HEK293T (cell line): ENCODE measurements at regions not wholly inside any gene's neighbourhood (a gene's known extent, or its start where the extent isn't known, plus 50 kb on each side); places are given as distances from the start of the nearest gene placed in this dataset.
"Not testable (repeated sequence)": the region's sequence is repeated elsewhere in the genome, so short reads cannot be mapped to it uniquely, and the experiment has no call there.

Experiments
- CTCF ChIA-PET: fragments of 350-600 bp; formaldehyde crosslinking; extraction: SDS; loops from one replicate; lab custom pipeline; 2021; ENCODE audit warnings: antibody characterized with exemption, inconsistent platforms; lab: Yijun Ruan, JAX
- POLR2A ChIA-PET: fragments of 350-600 bp; formaldehyde crosslinking; extraction: SDS; loops from one replicate; lab custom pipeline; 2020; ENCODE audit warnings: antibody characterized with exemption, inconsistent platforms; lab: Yijun Ruan, JAX
- DNase-seq: peaks from one replicate; pipeline ENCODE4 v3.0.0; 2012; ENCODE audit warnings: mixed read lengths; ENCODE audit errors: extremely low spot score
- ARNT ChIP-seq: fragments of 450-650 bp; IDR thresholded peaks from 2 replicates; pipeline ENCODE4 v1.6.1; 2017; ENCODE audit warnings: mild to moderate bottlenecking
- BHLHE40 ChIP-seq: fragments of 450-650 bp; IDR thresholded peaks from 2 replicates; pipeline ENCODE4 v1.6.1; 2016; ENCODE audit warnings: mild to moderate bottlenecking, moderate library complexity, borderline replicate concordance
- CTBP1 ChIP-seq: fragments of 450-650 bp; IDR thresholded peaks from 2 replicates; pipeline ENCODE4 v1.6.1; 2016; ENCODE audit warnings: borderline replicate concordance
- ELF4 ChIP-seq: fragments of 450-650 bp; IDR thresholded peaks from 2 replicates; pipeline ENCODE4 v1.6.1; 2017; ENCODE audit warnings: antibody characterized with exemption
- FOXA1 ChIP-seq: fragments of 450-650 bp; IDR thresholded peaks from 2 replicates; pipeline ENCODE4 v1.6.1; 2016; ENCODE audit warnings: mild to moderate bottlenecking
- FOXK2 ChIP-seq: fragments of 450-650 bp; IDR thresholded peaks from 2 replicates; pipeline ENCODE4 v1.6.1; 2016; ENCODE audit warnings: mild to moderate bottlenecking
- FOXM1 ChIP-seq: fragments of 450-650 bp; IDR thresholded peaks from 2 replicates; pipeline ENCODE4 v1.6.1; 2017; ENCODE audit warnings: mild to moderate bottlenecking, borderline replicate concordance
- HDGF ChIP-seq: fragments of 450-650 bp; IDR thresholded peaks from 2 replicates; pipeline ENCODE4 v1.6.1; 2017; ENCODE audit warnings: antibody characterized with exemption, borderline replicate concordance
- L3MBTL2 ChIP-seq: fragments of 450-650 bp; conservative IDR thresholded peaks from 2 replicates; pipeline ENCODE4 v1.6.1; 2016; ENCODE audit warnings: mild to moderate bottlenecking
- LEF1 ChIP-seq: fragments of 450-650 bp; IDR thresholded peaks from 2 replicates; pipeline ENCODE4 v1.6.1; 2017; ENCODE audit warnings: mild to moderate bottlenecking, borderline replicate concordance
- NFRKB ChIP-seq: fragments of 450-650 bp; IDR thresholded peaks from 2 replicates; pipeline ENCODE4 v1.6.1; 2016; ENCODE audit warnings: mild to moderate bottlenecking, moderate library complexity
- SP1 ChIP-seq: fragments of 450-650 bp; IDR thresholded peaks from 2 replicates; pipeline ENCODE4 v1.6.1; 2017
- SUZ12 ChIP-seq: fragments of 450-650 bp; IDR thresholded peaks from 2 replicates; pipeline ENCODE4 v1.6.1; 2016; ENCODE audit warnings: mild to moderate bottlenecking
- TARDBP ChIP-seq: fragments of 450-650 bp; IDR thresholded peaks from 2 replicates; pipeline ENCODE4 v1.6.1; 2016
- ZNF384 ChIP-seq: fragments of 450-650 bp; IDR thresholded peaks from 2 replicates; pipeline ENCODE4 v1.6.1; 2016
- TF ChIP-seq, protein P1 (sequence below): fragments of 450-650 bp; IDR thresholded peaks from 2 replicates; pipeline ENCODE4 v1.6.1; 2016

DNA sequence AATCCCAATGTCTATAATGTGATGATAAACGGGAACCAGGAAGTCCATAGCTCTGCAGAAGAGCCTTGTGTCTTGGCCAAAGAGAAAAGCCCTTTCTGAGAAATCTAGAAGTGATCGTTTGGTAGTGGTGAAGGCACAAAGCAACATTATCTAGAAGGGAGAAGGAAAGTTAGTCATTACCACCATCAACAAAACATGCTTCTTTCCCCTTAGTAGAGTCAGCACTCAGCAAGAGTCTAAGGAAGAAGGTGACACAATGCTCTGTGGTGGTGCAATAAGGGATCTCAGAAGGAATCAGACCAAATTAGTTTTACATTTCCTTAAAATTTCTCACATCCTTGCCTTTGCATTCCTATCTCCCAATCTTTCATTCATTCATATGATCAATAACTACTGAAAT is 134.4 kb upstream of the PRDX6 start:
- ChIA-PET CTCF (no interaction called here), POLR2A (no interaction called here)
- no peak for DNase-seq
- TF ChIP-seq ELF4 (no peak), FOXM1 (no peak), HDGF (no peak)

DNA sequence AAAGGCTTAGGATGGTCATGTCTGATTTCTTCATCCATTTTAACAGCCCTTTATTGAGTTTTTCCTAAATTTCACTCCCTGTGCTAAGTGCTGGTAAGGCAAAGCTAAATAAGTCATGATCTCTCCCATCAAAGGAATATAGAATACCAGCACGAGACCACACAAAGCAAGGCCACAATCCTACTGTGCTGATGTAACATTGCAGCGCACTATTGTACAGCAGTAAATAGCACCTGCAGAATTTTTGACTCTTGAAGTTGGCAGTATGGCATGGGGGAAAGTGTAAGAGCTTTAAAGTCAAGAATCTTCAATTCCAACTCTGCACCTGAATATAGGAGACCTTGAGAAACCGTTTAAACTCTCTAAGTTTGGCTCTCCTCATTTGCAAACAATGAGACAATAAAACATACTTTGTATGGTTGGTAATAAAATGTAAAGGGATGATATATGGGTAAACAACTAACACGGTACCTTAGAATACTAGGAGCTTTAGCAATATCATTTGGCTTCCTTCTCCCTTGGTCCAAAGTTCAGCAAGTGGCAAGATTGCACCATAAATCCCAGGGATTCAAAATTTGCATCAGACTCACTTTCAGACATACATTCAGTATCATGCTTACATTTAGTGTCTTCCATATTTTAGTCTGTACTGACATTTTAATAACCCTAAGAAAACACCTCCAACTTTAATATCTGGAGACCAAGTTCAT is 132.9 kb upstream of the PRDX6 start:
- TF ChIP-seq, protein P1, sequence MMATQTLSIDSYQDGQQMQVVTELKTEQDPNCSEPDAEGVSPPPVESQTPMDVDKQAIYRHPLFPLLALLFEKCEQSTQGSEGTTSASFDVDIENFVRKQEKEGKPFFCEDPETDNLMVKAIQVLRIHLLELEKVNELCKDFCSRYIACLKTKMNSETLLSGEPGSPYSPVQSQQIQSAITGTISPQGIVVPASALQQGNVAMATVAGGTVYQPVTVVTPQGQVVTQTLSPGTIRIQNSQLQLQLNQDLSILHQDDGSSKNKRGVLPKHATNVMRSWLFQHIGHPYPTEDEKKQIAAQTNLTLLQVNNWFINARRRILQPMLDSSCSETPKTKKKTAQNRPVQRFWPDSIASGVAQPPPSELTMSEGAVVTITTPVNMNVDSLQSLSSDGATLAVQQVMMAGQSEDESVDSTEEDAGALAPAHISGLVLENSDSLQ, result no peak
- TF ChIP-seq ZNF384 (no peak), ELF4 (no peak), CTBP1 (no peak), FOXK2 (no peak), FOXM1 (no peak), TARDBP (no peak), ARNT (no peak), SP1 (no peak), SUZ12 (no peak), LEF1 (no peak), HDGF (no peak), FOXA1 (no peak), L3MBTL2 (no peak), BHLHE40 (no peak), NFRKB (no peak)
- ChIA-PET CTCF (no interaction called here), POLR2A (no interaction called here)
- no peak for DNase-seq

DNA sequence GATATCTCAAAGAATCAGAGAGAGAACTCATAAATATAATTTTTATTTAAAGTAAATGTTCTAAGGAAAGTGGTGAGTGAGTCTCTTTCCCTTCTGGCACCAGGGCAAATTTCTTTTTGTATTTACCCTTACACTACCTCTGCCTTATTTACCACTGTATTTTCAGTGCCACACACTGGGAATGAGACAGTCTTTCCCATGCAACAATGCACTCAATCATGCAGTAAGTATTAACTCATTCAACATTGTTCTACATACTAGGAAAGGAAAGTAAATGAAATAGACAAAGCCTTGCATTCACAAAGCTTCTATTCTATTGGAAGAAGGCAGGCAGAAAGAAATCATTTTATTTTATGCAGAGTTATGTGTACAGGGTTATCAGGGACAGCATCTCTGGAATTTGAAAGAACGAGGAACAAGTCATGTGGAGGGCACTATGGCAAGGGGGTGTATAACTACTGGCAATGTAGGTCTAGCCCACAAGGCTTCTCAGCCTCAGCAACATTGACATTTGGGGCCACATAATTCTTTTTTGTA is 129.8 kb upstream of the PRDX6 start:
- no peak for DNase-seq
- TF ChIP-seq TARDBP (no peak), ARNT (no peak), ZNF384 (no peak), LEF1 (no peak)
- CTCF ChIA-PET, result no interaction called here
- POLR2A ChIA-PET, result no interaction called here

DNA sequence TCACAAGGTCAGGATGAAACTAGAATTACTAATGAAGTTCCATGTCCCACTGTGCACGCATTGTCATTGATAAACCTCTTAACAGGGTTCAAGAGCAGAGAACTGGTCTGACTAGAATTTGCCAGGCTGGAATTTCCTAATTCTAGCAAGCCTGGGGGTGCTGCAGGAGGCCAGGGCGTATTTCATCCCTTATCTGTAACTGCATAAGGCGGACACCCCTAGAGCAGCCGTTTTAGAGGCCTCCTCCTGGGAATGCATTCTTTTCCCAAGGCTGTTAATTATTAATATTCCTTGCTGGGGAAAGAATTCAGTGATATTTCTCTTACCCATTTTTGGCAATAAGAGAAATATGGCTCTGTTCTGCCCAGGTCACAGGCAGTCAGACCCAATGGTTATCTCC is 124.5 kb upstream of the PRDX6 start:
- DNase-seq, CTCF ChIA-PET, POLR2A ChIA-PET: not testable (repeated sequence)

DNA sequence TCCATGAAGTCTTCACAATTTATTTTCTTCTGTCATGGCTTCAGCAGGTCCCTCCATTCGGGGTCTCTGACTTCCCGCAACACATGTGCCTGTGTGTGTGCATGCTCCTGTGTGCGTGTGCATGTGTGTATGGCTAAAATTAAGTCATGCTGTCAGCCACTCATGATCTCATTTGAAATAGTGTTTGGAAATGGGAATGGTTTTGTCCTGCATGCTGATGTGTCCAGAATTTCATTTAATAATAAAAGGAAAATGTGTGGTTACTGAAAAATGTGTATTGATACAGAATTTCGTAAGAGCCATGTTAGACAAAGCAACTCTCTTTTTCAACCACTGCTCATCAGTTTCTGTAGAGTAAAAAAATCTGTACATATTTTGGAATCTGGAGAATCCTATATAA is 123.8 kb upstream of the PRDX6 start:
- POLR2A ChIA-PET, result no interaction called here
- CTCF ChIA-PET, result no interaction called here
- TF ChIP-seq SUZ12 (no peak), LEF1 (no peak), L3MBTL2 (no peak), ELF4 (no peak), FOXM1 (no peak), TARDBP (no peak), FOXA1 (no peak), HDGF (no peak), ZNF384 (no peak), SP1 (no peak), CTBP1 (no peak), BHLHE40 (no peak)
- TF ChIP-seq, protein P1, result no peak
- DNase-seq, result no peak

DNA sequence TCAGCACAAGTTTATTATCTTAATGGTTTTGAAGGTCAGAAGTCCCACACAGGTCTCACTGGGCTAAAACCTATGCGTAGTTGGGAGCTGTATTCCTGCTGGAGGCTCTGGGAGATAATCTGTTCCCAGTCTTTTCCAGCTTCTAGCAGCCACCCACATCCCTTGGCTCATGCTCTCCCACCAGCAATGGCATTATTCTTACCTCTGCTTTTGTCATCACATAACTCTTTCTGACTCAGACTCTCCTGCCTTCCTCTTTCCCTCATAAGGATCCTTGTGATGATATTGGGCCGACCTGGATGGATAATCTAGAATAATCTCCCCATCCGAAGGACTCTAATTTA is 122.2 kb upstream of the PRDX6 start:
- ChIA-PET POLR2A (no interaction called here), CTCF (no interaction called here)
- TF ChIP-seq LEF1 (no peak), ARNT (no peak), ELF4 (no peak), CTBP1 (no peak), L3MBTL2 (no peak), FOXM1 (no peak)
- DNase-seq, result no peak

DNA sequence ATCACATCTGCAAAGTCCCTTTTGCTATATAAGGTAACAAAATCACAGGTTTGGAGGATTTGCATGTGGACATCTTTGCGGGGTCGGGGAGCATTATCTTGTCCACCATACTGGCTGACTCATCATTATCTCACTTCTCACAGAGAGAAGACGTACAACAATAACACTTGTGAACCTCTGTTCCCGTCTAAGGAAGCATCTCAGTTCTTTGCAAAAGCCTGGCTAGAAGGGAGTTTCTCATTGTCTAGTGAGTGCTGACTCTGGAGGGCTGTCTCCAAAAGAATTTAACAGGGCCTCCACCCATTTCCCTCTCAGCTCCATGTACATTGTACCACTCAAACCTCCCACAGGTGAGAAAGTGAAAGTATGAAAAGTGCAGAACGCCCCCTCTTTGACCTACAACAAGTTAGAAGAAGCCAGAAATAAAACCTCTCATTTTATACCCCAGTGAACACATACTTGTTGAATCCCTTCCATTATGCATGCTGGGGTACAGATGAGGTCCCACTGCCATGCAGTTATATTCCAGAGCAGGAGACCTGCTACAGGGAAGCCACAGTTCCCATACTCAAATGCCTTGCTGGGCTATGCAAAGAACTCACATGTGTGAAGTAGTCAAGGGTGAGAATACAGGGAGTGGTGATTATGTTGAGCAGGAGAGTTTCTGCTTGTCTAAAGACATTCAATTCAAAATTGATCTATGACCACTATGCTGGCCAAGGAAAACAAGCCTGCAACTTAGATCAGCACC is 121.7 kb upstream of the PRDX6 start:
- no peak for DNase-seq
- TF ChIP-seq L3MBTL2 (no peak), FOXK2 (no peak), TARDBP (no peak), ARNT (no peak), FOXM1 (no peak), NFRKB (no peak), BHLHE40 (no peak), LEF1 (no peak), ZNF384 (no peak), SP1 (no peak), ELF4 (no peak), SUZ12 (no peak), CTBP1 (no peak)
- CTCF ChIA-PET, result no interaction called here
- POLR2A ChIA-PET, result no interaction called here
